ENCODE measurements at regions not wholly inside any gene's neighbourhood (a gene's known extent, or its start where the extent isn't known, plus 50 kb on each side); places are given as distances from the start of the nearest gene placed in this dataset.

DNA sequence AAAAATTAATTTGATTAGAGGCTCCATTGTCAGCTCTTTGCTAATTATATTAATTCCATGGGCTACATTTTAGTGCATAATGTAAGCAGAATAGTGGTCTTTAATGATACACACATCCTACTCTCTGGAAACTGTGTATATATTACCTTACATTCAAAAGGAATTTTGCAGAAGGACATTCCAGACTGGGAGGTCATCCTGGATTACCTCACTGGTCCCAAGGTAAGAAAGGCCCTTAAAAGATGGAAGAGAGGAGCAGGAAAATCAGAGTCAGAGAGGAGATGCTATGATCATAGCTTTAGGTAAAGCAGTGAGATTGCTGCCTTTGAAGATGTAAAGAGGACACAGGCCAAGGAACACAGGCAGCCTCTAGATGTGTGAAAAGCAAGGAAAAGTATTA, 1180.8 kb downstream of the CDH12 start:
- Histone ChIP-seq H3K4me3 (ENCODE audit: low read depth, low read length) (no peak overlapping the region), H3K9ac (ENCODE audit: low read depth, low read length) (no peak overlapping the region), H3K9me3 (ENCODE audit: control insufficient read depth, insufficient read depth, low read length) (no peaks in the 10 kb centered on the region), H3K36me3 (ENCODE audit: control insufficient read depth, insufficient read depth, low read length) (no peaks in the 10 kb centered on the region), H3K4me1 (ENCODE audit: control insufficient read depth, insufficient read depth, low read length) (no peaks in the 10 kb centered on the region), H3K27me3 (ENCODE audit: control insufficient read depth, insufficient read depth, low read length) (no peaks in the 10 kb centered on the region)

DNA sequence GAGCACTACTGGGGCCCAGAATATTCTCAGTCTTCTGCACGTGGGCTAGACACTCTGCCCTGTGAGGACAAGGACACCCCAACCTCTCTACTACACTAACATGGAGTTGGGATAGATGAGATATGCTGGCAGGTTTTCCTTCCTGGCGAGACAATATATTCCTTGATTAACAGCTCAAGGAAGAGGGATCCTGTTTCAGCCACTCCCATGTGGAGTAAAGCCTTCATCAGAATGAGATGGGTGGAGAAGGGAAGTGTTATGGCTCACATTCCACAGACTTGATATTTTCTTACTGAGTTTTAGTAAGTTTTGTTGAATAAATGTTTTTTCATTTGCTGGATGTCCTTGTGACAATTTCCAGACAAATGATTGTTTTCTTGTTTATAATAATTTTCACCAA, 1187.6 kb downstream of the CDH12 start:
- Histone ChIP-seq H3K36me3 (ENCODE audit: control insufficient read depth, insufficient read depth, low read length) (no peaks in the 10 kb centered on the region), H3K4me1 (ENCODE audit: control insufficient read depth, insufficient read depth, low read length) (no peaks in the 10 kb centered on the region), H3K27me3 (ENCODE audit: control insufficient read depth, insufficient read depth, low read length) (no peaks in the 10 kb centered on the region), H3K9ac (ENCODE audit: low read depth, low read length) (no peak overlapping the region), H3K4me3 (ENCODE audit: low read depth, low read length) (no peak overlapping the region), H3K9me3 (ENCODE audit: control insufficient read depth, insufficient read depth, low read length) (peaks cover 4% of the 10 kb centered on the region)

DNA sequence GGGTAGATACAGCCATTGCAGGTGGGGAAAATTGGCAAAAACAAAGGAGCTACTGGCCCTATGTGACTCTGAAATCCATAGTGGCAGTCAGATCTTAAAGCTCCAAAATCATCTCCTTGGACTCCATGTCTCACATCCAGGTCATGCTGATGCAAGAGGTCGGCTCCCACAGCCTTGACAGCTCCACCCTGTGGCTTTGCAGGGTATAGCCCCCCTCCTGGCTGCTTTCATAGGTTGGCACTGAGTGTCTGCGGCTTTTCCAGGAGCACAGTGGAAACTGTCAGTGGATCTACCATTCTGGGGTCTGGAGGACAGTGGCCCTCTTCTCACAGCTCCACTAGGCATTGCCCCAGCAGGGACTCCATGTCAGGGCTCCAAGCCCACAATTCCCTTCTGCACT, 1190.1 kb downstream of the CDH12 start:
- Histone ChIP-seq H3K9ac (ENCODE audit: low read depth, low read length) (no peak overlapping the region), H3K9me3 (ENCODE audit: control insufficient read depth, insufficient read depth, low read length) (peaks cover 4% of the 10 kb centered on the region), H3K4me3 (ENCODE audit: low read depth, low read length) (no peak overlapping the region), H3K36me3 (ENCODE audit: control insufficient read depth, insufficient read depth, low read length) (no peaks in the 10 kb centered on the region), H3K4me1 (ENCODE audit: control insufficient read depth, insufficient read depth, low read length) (no peaks in the 10 kb centered on the region), H3K27me3 (ENCODE audit: control insufficient read depth, insufficient read depth, low read length) (no peaks in the 10 kb centered on the region)

DNA sequence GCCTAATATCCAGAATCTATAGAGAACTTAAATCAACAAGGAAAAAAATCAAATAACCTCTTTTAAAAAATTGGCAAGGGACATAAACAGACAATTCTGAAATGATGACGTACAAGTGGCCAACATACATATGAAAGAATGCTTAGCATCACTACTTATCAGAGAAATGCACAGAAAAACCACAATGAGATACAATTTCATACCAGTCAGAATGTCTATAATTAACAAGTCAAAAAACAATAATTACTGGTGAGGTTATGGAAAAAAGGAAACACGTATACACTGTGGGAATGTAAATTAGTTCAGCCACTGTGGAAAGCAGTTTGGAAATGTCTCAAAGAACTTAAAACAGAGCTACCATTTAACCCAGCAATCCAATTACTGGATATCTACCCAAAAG, 1192.0 kb downstream of the CDH12 start:
- H3K4me3 ChIP-seq (ENCODE audit: low read depth, low read length) = no peak overlapping the region
- no peak overlapping the region for H3K9ac ChIP-seq (ENCODE audit: low read depth, low read length)
- H3K27me3 ChIP-seq (ENCODE audit: control insufficient read depth, insufficient read depth, low read length) = no peaks in the 10 kb centered on the region
- H3K36me3 ChIP-seq (ENCODE audit: control insufficient read depth, insufficient read depth, low read length) = no peaks in the 10 kb centered on the region
- H3K4me1 ChIP-seq (ENCODE audit: control insufficient read depth, insufficient read depth, low read length) = no peaks in the 10 kb centered on the region
- H3K9me3 ChIP-seq (ENCODE audit: control insufficient read depth, insufficient read depth, low read length) = peaks cover 4% of the 10 kb centered on the region

DNA sequence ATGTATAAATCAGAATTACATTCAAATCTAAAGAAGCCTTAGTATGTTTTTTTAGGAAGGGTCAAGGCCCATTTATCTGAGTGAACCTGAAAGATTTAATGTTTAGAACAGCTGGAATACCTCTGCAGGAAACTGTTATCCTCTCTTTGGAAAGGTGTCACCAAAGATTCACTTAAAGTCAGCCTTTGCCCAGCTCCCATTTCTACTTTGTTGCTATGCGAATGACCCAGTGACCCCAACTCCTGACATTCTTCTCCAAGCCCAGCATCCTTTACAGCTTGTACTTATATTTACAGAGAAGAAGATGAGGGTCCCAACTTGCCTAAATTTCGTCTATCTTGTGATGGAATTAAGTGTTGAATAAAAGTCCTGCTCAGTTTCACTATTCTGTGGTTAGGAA, 1198.6 kb downstream of the CDH12 start:
- Histone ChIP-seq H3K9ac (ENCODE audit: low read depth, low read length) (no peak overlapping the region), H3K36me3 (ENCODE audit: control insufficient read depth, insufficient read depth, low read length) (no peaks in the 10 kb centered on the region), H3K4me3 (ENCODE audit: low read depth, low read length) (no peak overlapping the region), H3K4me1 (ENCODE audit: control insufficient read depth, insufficient read depth, low read length) (no peaks in the 10 kb centered on the region), H3K9me3 (ENCODE audit: control insufficient read depth, insufficient read depth, low read length) (no peaks in the 10 kb centered on the region), H3K27me3 (ENCODE audit: control insufficient read depth, insufficient read depth, low read length) (no peaks in the 10 kb centered on the region)

DNA sequence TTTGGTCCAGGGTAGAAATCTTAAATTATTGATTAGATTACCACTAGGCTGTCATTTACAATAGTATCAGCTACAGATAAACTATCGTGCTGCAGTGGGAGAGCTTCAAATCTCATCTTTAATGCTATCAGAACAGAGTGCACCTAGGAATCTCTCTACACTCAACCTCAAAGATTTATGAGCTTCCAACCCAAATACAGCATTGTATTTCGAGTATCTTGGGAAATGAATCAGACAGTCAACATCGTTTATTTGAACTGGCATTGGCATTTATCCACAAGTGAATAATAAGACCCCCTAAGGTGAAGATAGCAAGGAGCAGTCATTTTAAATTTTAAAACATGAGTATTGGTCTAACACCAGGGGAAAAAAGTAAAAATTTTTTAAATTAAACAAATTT, 1203.2 kb downstream of the CDH12 start:
- Histone ChIP-seq H3K9me3 (ENCODE audit: control insufficient read depth, insufficient read depth, low read length) (no peaks in the 10 kb centered on the region), H3K9ac (ENCODE audit: low read depth, low read length) (no peak overlapping the region), H3K27me3 (ENCODE audit: control insufficient read depth, insufficient read depth, low read length) (no peaks in the 10 kb centered on the region), H3K4me3 (ENCODE audit: low read depth, low read length) (no peak overlapping the region), H3K36me3 (ENCODE audit: control insufficient read depth, insufficient read depth, low read length) (no peaks in the 10 kb centered on the region), H3K4me1 (ENCODE audit: control insufficient read depth, insufficient read depth, low read length) (no peaks in the 10 kb centered on the region)

DNA sequence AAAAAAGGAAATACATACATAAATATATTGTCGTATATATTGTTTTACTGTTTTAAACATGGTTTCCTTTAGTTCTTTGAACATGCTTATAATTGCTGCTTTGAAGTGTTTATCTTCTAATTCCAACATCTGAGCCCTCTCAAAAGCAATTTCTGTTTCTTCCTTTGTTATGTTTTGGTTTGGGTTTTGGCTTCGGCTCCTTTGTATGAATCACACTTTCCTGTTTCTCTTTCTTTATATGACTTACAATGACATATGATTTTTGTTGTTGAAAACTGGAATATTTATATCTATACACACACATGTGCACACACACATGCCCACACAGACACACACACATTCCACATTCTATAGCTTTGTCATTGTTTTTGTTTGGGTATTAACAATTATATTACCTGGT, 1206.7 kb downstream of the CDH12 start:
- H3K9me3 ChIP-seq (ENCODE audit: control insufficient read depth, insufficient read depth, low read length) = no peaks in the 10 kb centered on the region
- no peaks in the 10 kb centered on the region for H3K4me1 ChIP-seq (ENCODE audit: control insufficient read depth, insufficient read depth, low read length)
- no peak overlapping the region for H3K9ac ChIP-seq (ENCODE audit: low read depth, low read length)
- H3K4me3 ChIP-seq (ENCODE audit: low read depth, low read length) = no peak overlapping the region
- H3K27me3 ChIP-seq (ENCODE audit: control insufficient read depth, insufficient read depth, low read length) = no peaks in the 10 kb centered on the region
- no peaks in the 10 kb centered on the region for H3K36me3 ChIP-seq (ENCODE audit: control insufficient read depth, insufficient read depth, low read length)

DNA sequence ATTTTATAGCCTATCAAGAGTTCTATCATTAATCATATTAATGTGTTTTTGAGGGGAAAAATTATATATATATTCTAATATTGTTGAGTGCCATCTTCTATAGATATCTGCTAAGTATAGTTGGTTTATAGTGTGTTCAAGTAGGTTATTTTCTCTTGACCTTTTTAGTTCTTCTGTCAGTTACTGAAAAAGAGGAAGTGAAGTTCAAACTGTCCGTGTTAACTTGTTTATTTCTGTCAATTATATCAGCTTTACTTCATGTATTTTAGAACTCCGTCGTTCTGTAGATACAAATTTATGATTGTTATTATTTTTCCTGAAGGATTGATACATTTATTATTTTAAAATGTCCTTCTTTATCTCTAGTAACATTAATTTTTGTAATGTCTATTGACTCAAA, 1209.1 kb downstream of the CDH12 start:
- Histone ChIP-seq H3K4me3 (ENCODE audit: low read depth, low read length) (no peak overlapping the region), H3K9ac (ENCODE audit: low read depth, low read length) (no peak overlapping the region), H3K9me3 (ENCODE audit: control insufficient read depth, insufficient read depth, low read length) (no peaks in the 10 kb centered on the region), H3K36me3 (ENCODE audit: control insufficient read depth, insufficient read depth, low read length) (no peaks in the 10 kb centered on the region), H3K27me3 (ENCODE audit: control insufficient read depth, insufficient read depth, low read length) (no peaks in the 10 kb centered on the region), H3K4me1 (ENCODE audit: control insufficient read depth, insufficient read depth, low read length) (no peaks in the 10 kb centered on the region)

DNA sequence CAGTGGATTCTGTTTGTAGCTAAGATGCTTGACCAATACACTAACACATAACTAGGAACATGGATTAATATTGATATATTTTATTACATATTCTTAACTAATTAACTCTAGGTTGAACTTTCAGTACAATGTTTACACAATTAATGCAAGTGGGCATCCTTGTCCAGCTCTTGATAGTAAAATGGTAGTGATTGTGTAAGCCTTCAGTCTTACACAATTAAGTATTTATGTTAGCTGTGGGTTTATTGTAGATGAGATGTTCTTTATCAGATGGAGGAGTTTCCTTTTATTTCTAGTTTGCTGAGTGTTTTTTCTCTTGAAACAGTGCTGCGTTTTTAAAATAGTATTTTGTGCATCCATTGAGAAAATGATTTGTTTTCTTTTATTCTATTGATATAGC, 1210.8 kb downstream of the CDH12 start:
- Histone ChIP-seq H3K36me3 (ENCODE audit: control insufficient read depth, insufficient read depth, low read length) (no peaks in the 10 kb centered on the region), H3K9ac (ENCODE audit: low read depth, low read length) (no peak overlapping the region), H3K4me1 (ENCODE audit: control insufficient read depth, insufficient read depth, low read length) (no peaks in the 10 kb centered on the region), H3K27me3 (ENCODE audit: control insufficient read depth, insufficient read depth, low read length) (no peaks in the 10 kb centered on the region), H3K9me3 (ENCODE audit: control insufficient read depth, insufficient read depth, low read length) (no peaks in the 10 kb centered on the region), H3K4me3 (ENCODE audit: low read depth, low read length) (no peak overlapping the region)

DNA sequence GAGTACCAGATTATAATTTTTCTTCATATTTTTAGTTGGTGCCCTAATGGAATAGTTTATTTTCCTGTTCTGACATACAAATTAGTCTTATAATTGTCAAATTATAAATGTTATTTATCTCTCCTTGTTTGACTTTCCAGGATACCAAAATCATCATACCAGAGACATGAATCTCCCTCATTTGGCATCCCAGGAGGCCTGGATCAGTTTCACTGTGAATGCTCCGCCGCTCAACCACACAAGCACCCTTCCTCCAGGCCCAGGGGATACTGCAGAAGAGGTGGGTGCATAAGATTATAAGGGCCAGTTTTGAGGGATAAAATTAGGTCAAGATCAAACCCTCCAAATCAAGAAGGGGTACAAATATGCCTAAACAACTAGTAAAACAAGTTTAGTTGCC, 1229.3 kb downstream of the CDH12 start:
- Histone ChIP-seq H3K9me3 (ENCODE audit: control insufficient read depth, insufficient read depth, low read length) (no peaks in the 10 kb centered on the region), H3K36me3 (ENCODE audit: control insufficient read depth, insufficient read depth, low read length) (no peaks in the 10 kb centered on the region), H3K4me1 (ENCODE audit: control insufficient read depth, insufficient read depth, low read length) (peaks cover 8% of the 10 kb centered on the region), H3K9ac (ENCODE audit: low read depth, low read length) (no peak overlapping the region), H3K4me3 (ENCODE audit: low read depth, low read length) (no peak overlapping the region), H3K27me3 (ENCODE audit: control insufficient read depth, insufficient read depth, low read length) (no peaks in the 10 kb centered on the region)

DNA sequence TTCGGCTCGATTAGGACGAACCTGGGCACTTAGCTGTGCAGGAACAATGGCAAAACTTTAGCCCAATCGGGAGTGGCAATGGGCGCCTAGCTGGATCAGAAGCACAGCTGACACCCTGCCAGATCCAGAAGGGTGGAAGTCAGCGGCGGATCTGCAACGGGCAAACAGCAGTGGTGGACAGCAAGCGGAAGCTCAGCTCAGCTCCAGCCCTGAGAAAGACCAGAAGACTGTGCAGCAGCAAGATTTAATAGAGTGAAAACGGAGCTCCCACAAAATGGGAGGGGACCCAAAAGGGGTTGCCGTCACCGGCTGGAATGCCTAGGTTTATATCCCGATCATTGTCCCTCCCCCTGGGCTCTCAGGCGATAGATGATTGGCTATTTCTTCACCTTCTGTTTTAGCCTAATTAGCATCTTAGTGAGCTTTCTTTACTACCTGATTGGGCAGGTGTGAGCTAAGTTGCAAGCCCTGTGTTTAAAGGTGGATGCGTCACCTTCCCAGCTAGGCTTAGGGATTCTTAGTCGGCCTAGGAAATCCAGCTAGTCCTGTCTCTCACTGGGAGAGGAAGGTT, 1237.9 kb downstream of the CDH12 start:
- Histone ChIP-seq H3K4me1 (ENCODE audit: control insufficient read depth, insufficient read depth, low read length) (peaks cover 39% of the 10 kb centered on the region), H3K9ac (ENCODE audit: low read depth, low read length) (no peak overlapping the region), H3K27me3 (ENCODE audit: control insufficient read depth, insufficient read depth, low read length) (no peaks in the 10 kb centered on the region), H3K4me3 (ENCODE audit: low read depth, low read length) (no peak overlapping the region), H3K9me3 (ENCODE audit: control insufficient read depth, insufficient read depth, low read length) (no peaks in the 10 kb centered on the region), H3K36me3 (ENCODE audit: control insufficient read depth, insufficient read depth, low read length) (no peaks in the 10 kb centered on the region)

DNA sequence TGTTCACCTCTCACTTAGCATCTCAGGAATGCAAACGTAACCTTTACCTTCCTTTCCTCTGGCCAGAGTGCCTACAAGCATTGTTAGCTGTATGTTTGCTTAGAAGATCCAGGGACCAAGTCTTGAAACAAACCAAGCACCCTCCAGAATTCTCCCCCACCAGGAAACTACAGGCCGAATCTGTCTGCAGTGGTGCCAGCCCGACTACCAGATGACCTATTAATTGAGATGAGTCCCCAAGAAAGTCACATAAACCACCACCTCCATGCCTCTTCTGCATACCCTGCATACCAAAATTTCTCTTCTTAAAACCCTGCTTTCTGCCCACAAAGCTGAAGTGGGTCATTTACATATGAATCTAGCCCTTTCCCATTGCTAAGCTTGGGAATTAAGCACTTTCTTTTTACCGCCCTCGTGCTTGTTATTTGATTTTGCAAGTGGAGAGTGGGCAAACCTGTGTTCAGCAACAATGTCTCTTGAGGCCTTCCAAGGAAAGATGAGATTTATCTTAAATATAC, 1239.1 kb downstream of the CDH12 start:
- Histone ChIP-seq H3K27me3 (ENCODE audit: control insufficient read depth, insufficient read depth, low read length) (no peaks in the 10 kb centered on the region), H3K9me3 (ENCODE audit: control insufficient read depth, insufficient read depth, low read length) (no peaks in the 10 kb centered on the region), H3K9ac (ENCODE audit: low read depth, low read length) (no peak overlapping the region), H3K4me1 (ENCODE audit: control insufficient read depth, insufficient read depth, low read length) (peaks cover 32% of the 10 kb centered on the region), H3K4me3 (ENCODE audit: low read depth, low read length) (no peak overlapping the region), H3K36me3 (ENCODE audit: control insufficient read depth, insufficient read depth, low read length) (no peaks in the 10 kb centered on the region)

Measured in iPS-15b (cell line).